ENCODE measurements at regions not wholly inside any gene's neighbourhood (a gene's known extent, or its start where the extent isn't known, plus 50 kb on each side); places are given as distances from the start of the nearest gene placed in this dataset.
"Not testable (repeated sequence)": the region's sequence is repeated elsewhere in the genome, so short reads cannot be mapped to it uniquely, and the experiment has no call there.

- DNase-seq (ENCODE audit: low spot score in 2 of 2) (no peak), ATAC-seq (replicated peaks; ENCODE audit: extremely low read depth, poor library complexity, severe bottlenecking) (no peak)
- Mint-ChIP-seq H3K27ac (ENCODE audit: low read depth) (no peak overlapping the region), H3K9me3 (peaks cover under 1% of the 10 kb centered on the region), H3K27me3 (peaks cover under 1% of the 10 kb centered on the region), H3K36me3 (ENCODE audit: insufficient read depth) (no peaks in the 10 kb centered on the region), H3K4me1 (no peaks in the 10 kb centered on the region), H3K4me3 (no peak overlapping the region)
These were observed 185.5 kb upstream of the CDH4 start for GRCh38 chr20:61066526-61066925.

- Mint-ChIP-seq H3K27ac (ENCODE audit: low read depth) (no peak overlapping the region), H3K36me3 (ENCODE audit: insufficient read depth) (no peaks in the 10 kb centered on the region), H3K4me3 (no peak overlapping the region), H3K9me3 (peaks cover 7% of the 10 kb centered on the region), H3K27me3 (peaks cover 8% of the 10 kb centered on the region), H3K4me1 (no peaks in the 10 kb centered on the region)
- ATAC-seq (replicated peaks; ENCODE audit: extremely low read depth, poor library complexity, severe bottlenecking): no peak
- DNase-seq (ENCODE audit: low spot score in 2 of 2): no peak
These were observed 184.8 kb upstream of the CDH4 start for GRCh38 chr20:61067221-61067620.

GRCh38 chr20:61072398-61072797, 179.7 kb upstream of the CDH4 start:
- DNase-seq (ENCODE audit: low spot score in 2 of 2): no peak
- H3K36me3 Mint-ChIP-seq (ENCODE audit: insufficient read depth): no peaks in the 10 kb centered on the region
- peaks cover 10% of the 10 kb centered on the region for H3K27me3 Mint-ChIP-seq
- no peak overlapping the region for H3K27ac Mint-ChIP-seq (ENCODE audit: low read depth)
- ATAC-seq (replicated peaks; ENCODE audit: extremely low read depth, poor library complexity, severe bottlenecking): no peak
- peaks cover 7% of the 10 kb centered on the region for H3K9me3 Mint-ChIP-seq
- H3K4me3 Mint-ChIP-seq: no peak overlapping the region
- H3K4me1 Mint-ChIP-seq: no peaks in the 10 kb centered on the region

GRCh38 chr20:61073376-61073775, 178.7 kb upstream of the CDH4 start:
- DNase-seq (ENCODE audit: low spot score in 2 of 2) (no peak), ATAC-seq (replicated peaks; ENCODE audit: extremely low read depth, poor library complexity, severe bottlenecking) (no peak)
- no peaks in the 10 kb centered on the region for H3K4me1 Mint-ChIP-seq
- H3K27me3 Mint-ChIP-seq: peaks cover 11% of the 10 kb centered on the region
- H3K27ac Mint-ChIP-seq (ENCODE audit: low read depth): no peak overlapping the region
- H3K4me3 Mint-ChIP-seq: no peak overlapping the region
- no peaks in the 10 kb centered on the region for H3K36me3 Mint-ChIP-seq (ENCODE audit: insufficient read depth)
- peaks cover 7% of the 10 kb centered on the region for H3K9me3 Mint-ChIP-seq

- DNase-seq (ENCODE audit: low spot score in 2 of 2): no peak
- Mint-ChIP-seq H3K4me1 (no peaks in the 10 kb centered on the region), H3K9me3 (no peaks in the 10 kb centered on the region), H3K27ac (ENCODE audit: low read depth) (no peak overlapping the region), H3K4me3 (no peak overlapping the region), H3K27me3 (peaks cover 8% of the 10 kb centered on the region), H3K36me3 (ENCODE audit: insufficient read depth) (no peaks in the 10 kb centered on the region)
- ATAC-seq (replicated peaks; ENCODE audit: extremely low read depth, poor library complexity, severe bottlenecking): no peak
These were observed 169.3 kb upstream of the CDH4 start for GRCh38 chr20:61082720-61083119.

GRCh38 chr20:61083431-61083830, 168.6 kb upstream of the CDH4 start:
- H3K36me3 Mint-ChIP-seq (ENCODE audit: insufficient read depth): no peaks in the 10 kb centered on the region
- no peaks in the 10 kb centered on the region for H3K4me1 Mint-ChIP-seq
- no peak for ATAC-seq (replicated peaks; ENCODE audit: extremely low read depth, poor library complexity, severe bottlenecking)

GRCh38 chr20:61086031-61086430, 166.0 kb upstream of the CDH4 start:
- Mint-ChIP-seq H3K4me1 (no peaks in the 10 kb centered on the region), H3K27ac (ENCODE audit: low read depth) (no peak overlapping the region), H3K4me3 (no peak overlapping the region), H3K9me3 (peaks cover 5% of the 10 kb centered on the region), H3K36me3 (ENCODE audit: insufficient read depth) (no peaks in the 10 kb centered on the region), H3K27me3 (no peaks in the 10 kb centered on the region)
- DNase-seq (ENCODE audit: low spot score in 2 of 2) (no peak), ATAC-seq (replicated peaks; ENCODE audit: extremely low read depth, poor library complexity, severe bottlenecking) (no peak)

More at GRCh38 chr20:61083431-61083830, 168.6 kb upstream of the CDH4 start:
- H3K4me3 Mint-ChIP-seq: no peak overlapping the region
- H3K27me3 Mint-ChIP-seq: peaks cover 6% of the 10 kb centered on the region
- H3K27ac Mint-ChIP-seq (ENCODE audit: low read depth): no peak overlapping the region
- DNase-seq (ENCODE audit: low spot score in 2 of 2): no peak
- no peaks in the 10 kb centered on the region for H3K9me3 Mint-ChIP-seq

GRCh38 chr20:61090541-61090940, 161.5 kb upstream of the CDH4 start:
- H3K27ac Mint-ChIP-seq (ENCODE audit: low read depth): no peak overlapping the region
- H3K36me3 Mint-ChIP-seq (ENCODE audit: insufficient read depth): no peaks in the 10 kb centered on the region
- ATAC-seq (replicated peaks; ENCODE audit: extremely low read depth, poor library complexity, severe bottlenecking) (no peak), DNase-seq (ENCODE audit: low spot score in 2 of 2) (no peak)
- H3K4me1 Mint-ChIP-seq: no peaks in the 10 kb centered on the region
- peaks cover 17% of the 10 kb centered on the region for H3K9me3 Mint-ChIP-seq
- no peak overlapping the region for H3K4me3 Mint-ChIP-seq
- H3K27me3 Mint-ChIP-seq: peaks cover 6% of the 10 kb centered on the region

GRCh38 chr20:61092251-61092650, 159.8 kb upstream of the CDH4 start:
- DNase-seq (ENCODE audit: low spot score in 2 of 2) (no peak), ATAC-seq (replicated peaks; ENCODE audit: extremely low read depth, poor library complexity, severe bottlenecking) (no peak)
- H3K9me3 Mint-ChIP-seq: peaks cover 17% of the 10 kb centered on the region
- H3K36me3 Mint-ChIP-seq (ENCODE audit: insufficient read depth): no peaks in the 10 kb centered on the region
- H3K27me3 Mint-ChIP-seq: peaks cover 6% of the 10 kb centered on the region
- H3K4me3 Mint-ChIP-seq: no peak overlapping the region
- H3K4me1 Mint-ChIP-seq: no peaks in the 10 kb centered on the region
- H3K27ac Mint-ChIP-seq (ENCODE audit: low read depth): no peak overlapping the region

GRCh38 chr20:61094581-61094980, 157.5 kb upstream of the CDH4 start:
- Mint-ChIP-seq H3K9me3 (peaks cover 17% of the 10 kb centered on the region), H3K27ac (ENCODE audit: low read depth) (no peak overlapping the region), H3K4me3 (no peak overlapping the region), H3K27me3 (peaks cover 6% of the 10 kb centered on the region), H3K36me3 (ENCODE audit: insufficient read depth) (no peaks in the 10 kb centered on the region), H3K4me1 (no peaks in the 10 kb centered on the region)
- ATAC-seq (replicated peaks; ENCODE audit: extremely low read depth, poor library complexity, severe bottlenecking): no peak
- no peak for DNase-seq (ENCODE audit: low spot score in 2 of 2)

- H3K9me3 Mint-ChIP-seq: peaks cover 12% of the 10 kb centered on the region
- peaks cover 1% of the 10 kb centered on the region for H3K36me3 Mint-ChIP-seq (ENCODE audit: insufficient read depth)
- H3K27ac Mint-ChIP-seq (ENCODE audit: low read depth): no peak overlapping the region
- H3K27me3 Mint-ChIP-seq: peaks cover 4% of the 10 kb centered on the region
- ATAC-seq (replicated peaks; ENCODE audit: extremely low read depth, poor library complexity, severe bottlenecking) (no peak), DNase-seq (ENCODE audit: low spot score in 2 of 2) (no peak)
- H3K4me1 Mint-ChIP-seq: peaks cover 3% of the 10 kb centered on the region
- no peak overlapping the region for H3K4me3 Mint-ChIP-seq
These were observed 155.6 kb upstream of the CDH4 start for GRCh38 chr20:61096463-61096862.

- H3K4me3 Mint-ChIP-seq: no peak overlapping the region
- H3K9me3 Mint-ChIP-seq: no peaks in the 10 kb centered on the region
- ATAC-seq (replicated peaks; ENCODE audit: extremely low read depth, poor library complexity, severe bottlenecking) (no peak), DNase-seq (ENCODE audit: low spot score in 2 of 2) (no peak)
- H3K27ac Mint-ChIP-seq (ENCODE audit: low read depth): no peak overlapping the region
- H3K27me3 Mint-ChIP-seq: peaks cover under 1% of the 10 kb centered on the region
- peaks cover 2% of the 10 kb centered on the region for H3K36me3 Mint-ChIP-seq (ENCODE audit: insufficient read depth)
- H3K4me1 Mint-ChIP-seq: peaks cover 6% of the 10 kb centered on the region
These were observed 152.3 kb upstream of the CDH4 start for GRCh38 chr20:61099806-61100205.

GRCh38 chr20:61100489-61100888, 151.6 kb upstream of the CDH4 start:
- Mint-ChIP-seq H3K36me3 (ENCODE audit: insufficient read depth) (peaks cover 2% of the 10 kb centered on the region), H3K27me3 (peaks cover 7% of the 10 kb centered on the region), H3K4me1 (peaks cover 6% of the 10 kb centered on the region), H3K9me3 (no peaks in the 10 kb centered on the region), H3K27ac (ENCODE audit: low read depth) (peak overlapping the region; percentile 25), H3K4me3 (no peak overlapping the region)
- ATAC-seq (replicated peaks; ENCODE audit: extremely low read depth, poor library complexity, severe bottlenecking) (no peak), DNase-seq (ENCODE audit: low spot score in 2 of 2) (no peak)

GRCh38 chr20:61101321-61101720, 150.7 kb upstream of the CDH4 start:
- Mint-ChIP-seq H3K27me3 (peaks cover 15% of the 10 kb centered on the region), H3K27ac (ENCODE audit: low read depth) (peak overlapping the region; percentile 84)
- not testable (repeated sequence) for ATAC-seq (replicated peaks; ENCODE audit: extremely low read depth, poor library complexity, severe bottlenecking); H3K9me3 Mint-ChIP-seq; H3K4me3 Mint-ChIP-seq; H3K4me1 Mint-ChIP-seq; DNase-seq (ENCODE audit: low spot score in 2 of 2); H3K36me3 Mint-ChIP-seq (ENCODE audit: insufficient read depth)
